HEK293T (cell line): ENCODE measurements at regions not wholly inside any gene's neighbourhood (a gene's known extent, or its start where the extent isn't known, plus 50 kb on each side); places are given as distances from the start of the nearest gene placed in this dataset.

ENCODE experiments used
- ARNT ChIP-seq: fragments of 450-650 bp; IDR thresholded peaks from 2 replicates; pipeline ENCODE4 v1.6.1; 2017; ENCODE audit warnings: mild to moderate bottlenecking
- FOXA1 ChIP-seq: fragments of 450-650 bp; IDR thresholded peaks from 2 replicates; pipeline ENCODE4 v1.6.1; 2016; ENCODE audit warnings: mild to moderate bottlenecking
- FOXK2 ChIP-seq: fragments of 450-650 bp; IDR thresholded peaks from 2 replicates; pipeline ENCODE4 v1.6.1; 2016; ENCODE audit warnings: mild to moderate bottlenecking
- FOXM1 ChIP-seq: fragments of 450-650 bp; IDR thresholded peaks from 2 replicates; pipeline ENCODE4 v1.6.1; 2017; ENCODE audit warnings: mild to moderate bottlenecking, borderline replicate concordance
- HDGF ChIP-seq: fragments of 450-650 bp; IDR thresholded peaks from 2 replicates; pipeline ENCODE4 v1.6.1; 2017; ENCODE audit warnings: antibody characterized with exemption, borderline replicate concordance
- L3MBTL2 ChIP-seq: fragments of 450-650 bp; conservative IDR thresholded peaks from 2 replicates; pipeline ENCODE4 v1.6.1; 2016; ENCODE audit warnings: mild to moderate bottlenecking
- NFRKB ChIP-seq: fragments of 450-650 bp; IDR thresholded peaks from 2 replicates; pipeline ENCODE4 v1.6.1; 2016; ENCODE audit warnings: mild to moderate bottlenecking, moderate library complexity
- TF ChIP-seq, protein P1 (sequence below): fragments of 450-650 bp; IDR thresholded peaks from 2 replicates; pipeline ENCODE4 v1.6.1; 2016

DNA sequence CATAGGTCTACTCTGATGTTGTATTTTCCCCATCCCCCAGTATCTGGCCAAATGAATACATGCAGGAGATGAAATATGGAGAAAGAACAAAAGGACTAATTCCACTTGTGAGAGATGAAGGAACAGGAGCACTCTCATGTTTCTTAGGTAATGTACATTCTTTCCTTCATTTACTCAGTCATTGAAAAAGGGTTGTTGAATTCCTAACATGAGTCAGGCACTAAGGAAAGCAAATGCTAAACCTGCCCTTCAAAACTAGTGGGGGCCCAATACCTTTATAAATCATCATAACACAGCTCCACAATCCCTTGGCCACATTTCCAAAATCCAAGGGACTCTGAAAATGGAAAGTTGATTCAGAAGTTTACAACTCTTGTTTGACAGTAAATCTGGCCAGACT is 94.3 kb downstream of the DIRAS3 start:
- TF ChIP-seq ARNT, result no peak
- no peak for TF ChIP-seq NFRKB
- TF ChIP-seq FOXA1, result no peak
- TF ChIP-seq, protein P1, sequence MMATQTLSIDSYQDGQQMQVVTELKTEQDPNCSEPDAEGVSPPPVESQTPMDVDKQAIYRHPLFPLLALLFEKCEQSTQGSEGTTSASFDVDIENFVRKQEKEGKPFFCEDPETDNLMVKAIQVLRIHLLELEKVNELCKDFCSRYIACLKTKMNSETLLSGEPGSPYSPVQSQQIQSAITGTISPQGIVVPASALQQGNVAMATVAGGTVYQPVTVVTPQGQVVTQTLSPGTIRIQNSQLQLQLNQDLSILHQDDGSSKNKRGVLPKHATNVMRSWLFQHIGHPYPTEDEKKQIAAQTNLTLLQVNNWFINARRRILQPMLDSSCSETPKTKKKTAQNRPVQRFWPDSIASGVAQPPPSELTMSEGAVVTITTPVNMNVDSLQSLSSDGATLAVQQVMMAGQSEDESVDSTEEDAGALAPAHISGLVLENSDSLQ, result no peak
- no peak for TF ChIP-seq FOXM1
- no peak for TF ChIP-seq HDGF
- no peak for TF ChIP-seq FOXK2
- TF ChIP-seq L3MBTL2, result no peak
